ENCODE measurements at regions not wholly inside any gene's neighbourhood (a gene's known extent, or its start where the extent isn't known, plus 50 kb on each side); places are given as distances from the start of the nearest gene placed in this dataset.

DNA sequence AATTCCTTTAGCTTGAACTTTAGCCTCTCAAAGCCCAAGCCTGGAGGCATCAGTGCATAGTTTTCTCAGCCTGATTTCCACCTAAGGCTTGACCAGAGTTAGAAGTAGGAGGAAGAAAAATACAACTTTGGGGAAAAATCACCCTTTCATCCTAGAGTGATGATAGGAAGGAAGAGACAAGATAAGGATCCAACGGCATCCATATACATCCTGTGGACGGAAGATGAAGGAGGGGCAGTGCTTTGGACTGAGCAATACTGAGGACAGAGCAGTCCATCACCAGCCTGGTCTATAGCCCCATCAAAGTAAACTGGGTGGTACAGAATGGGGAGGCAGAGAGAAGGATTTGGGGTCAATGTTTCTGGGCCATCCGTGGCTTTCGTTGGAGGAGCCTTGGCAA, 247.9 kb downstream of the FAM76B start (continued):
- no peak for TF ChIP-seq RNF2 (IDR thresholded peaks at IDR 0.05; ENCODE audit: borderline replicate concordance, low read depth, low read length, missing control alignments, poor library complexity, severe bottlenecking)
- TF ChIP-seq JUND (IDR thresholded peaks at IDR 0.05; ENCODE audit: low read length), result no peak
